ENCODE measurements at regions not wholly inside any gene's neighbourhood (a gene's known extent, or its start where the extent isn't known, plus 50 kb on each side); places are given as distances from the start of the nearest gene placed in this dataset.

DNA sequence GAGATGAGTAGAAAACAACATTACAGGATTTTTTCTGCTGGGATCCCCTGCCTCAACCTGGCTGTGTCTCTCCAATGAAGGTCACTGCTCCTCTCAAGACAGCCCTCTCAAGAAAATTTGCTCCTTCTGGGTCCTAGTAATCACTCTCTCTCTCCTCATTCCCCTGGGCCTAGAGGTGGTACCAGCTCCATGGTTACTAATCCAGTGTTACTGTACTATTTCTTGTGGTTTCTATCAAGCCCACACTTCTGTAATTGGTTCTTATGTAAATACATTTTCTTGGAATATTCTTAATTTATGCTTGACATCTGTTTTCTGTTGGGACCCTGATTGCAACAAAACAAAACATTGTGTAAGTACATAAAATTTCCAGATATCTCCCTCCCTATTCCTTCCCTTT, 123.8 kb upstream of the RORB start:
- Histone ChIP-seq H2AFZ (peak overlapping the region; percentile 23; the same call in 1 of the 2 replicates), H3K4me2 (no peak overlapping the region; the same call in 1 of the 2 replicates), H3K27me3 (ENCODE audit: insufficient read depth) (no peaks in the 10 kb centered on the region), H3F3A (replicated peaks; ENCODE audit: low read depth) (no peaks in the 10 kb centered on the region), H3K4me3 (no peak overlapping the region), H3K79me2 (replicated peaks; ENCODE audit: insufficient read depth) (no peaks in the 10 kb centered on the region), H3K4me1 (ENCODE audit: insufficient read depth) (peaks cover 35% of the 10 kb centered on the region), H3K9me2 (ENCODE audit: insufficient read depth) (0 out of 2 replicates have a peak, but pooled peaks cover 8% of the 10 kb centered on the region), H3K36me3 (ENCODE audit: insufficient read depth) (no peaks in the 10 kb centered on the region), H3K27ac (ENCODE audit: low read depth) (no peak overlapping the region), H4K20me1 (replicated peaks; ENCODE audit: insufficient read depth) (no peaks in the 10 kb centered on the region)
- Mint-ChIP-seq H3K27ac (no peak overlapping the region), H3K36me3 (ENCODE audit: low read depth) (no peaks in the 10 kb centered on the region), H3K27me3 (ENCODE audit: insufficient read depth, low read depth, poor library complexity) (peaks cover 5% of the 10 kb centered on the region), H3K4me1 (peaks cover 38% of the 10 kb centered on the region), H3K4me3 (no peak overlapping the region), H3K9me3 (no peaks in the 10 kb centered on the region)
- DNase-seq (ENCODE audit: low spot score) (no peak), ATAC-seq (no peak)
- TF ChIP-seq, protein P1, sequence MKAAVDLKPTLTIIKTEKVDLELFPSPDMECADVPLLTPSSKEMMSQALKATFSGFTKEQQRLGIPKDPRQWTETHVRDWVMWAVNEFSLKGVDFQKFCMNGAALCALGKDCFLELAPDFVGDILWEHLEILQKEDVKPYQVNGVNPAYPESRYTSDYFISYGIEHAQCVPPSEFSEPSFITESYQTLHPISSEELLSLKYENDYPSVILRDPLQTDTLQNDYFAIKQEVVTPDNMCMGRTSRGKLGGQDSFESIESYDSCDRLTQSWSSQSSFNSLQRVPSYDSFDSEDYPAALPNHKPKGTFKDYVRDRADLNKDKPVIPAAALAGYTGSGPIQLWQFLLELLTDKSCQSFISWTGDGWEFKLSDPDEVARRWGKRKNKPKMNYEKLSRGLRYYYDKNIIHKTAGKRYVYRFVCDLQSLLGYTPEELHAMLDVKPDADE (IDR thresholded peaks at IDR 0.05): no peak
- TF ChIP-seq, protein P2, sequence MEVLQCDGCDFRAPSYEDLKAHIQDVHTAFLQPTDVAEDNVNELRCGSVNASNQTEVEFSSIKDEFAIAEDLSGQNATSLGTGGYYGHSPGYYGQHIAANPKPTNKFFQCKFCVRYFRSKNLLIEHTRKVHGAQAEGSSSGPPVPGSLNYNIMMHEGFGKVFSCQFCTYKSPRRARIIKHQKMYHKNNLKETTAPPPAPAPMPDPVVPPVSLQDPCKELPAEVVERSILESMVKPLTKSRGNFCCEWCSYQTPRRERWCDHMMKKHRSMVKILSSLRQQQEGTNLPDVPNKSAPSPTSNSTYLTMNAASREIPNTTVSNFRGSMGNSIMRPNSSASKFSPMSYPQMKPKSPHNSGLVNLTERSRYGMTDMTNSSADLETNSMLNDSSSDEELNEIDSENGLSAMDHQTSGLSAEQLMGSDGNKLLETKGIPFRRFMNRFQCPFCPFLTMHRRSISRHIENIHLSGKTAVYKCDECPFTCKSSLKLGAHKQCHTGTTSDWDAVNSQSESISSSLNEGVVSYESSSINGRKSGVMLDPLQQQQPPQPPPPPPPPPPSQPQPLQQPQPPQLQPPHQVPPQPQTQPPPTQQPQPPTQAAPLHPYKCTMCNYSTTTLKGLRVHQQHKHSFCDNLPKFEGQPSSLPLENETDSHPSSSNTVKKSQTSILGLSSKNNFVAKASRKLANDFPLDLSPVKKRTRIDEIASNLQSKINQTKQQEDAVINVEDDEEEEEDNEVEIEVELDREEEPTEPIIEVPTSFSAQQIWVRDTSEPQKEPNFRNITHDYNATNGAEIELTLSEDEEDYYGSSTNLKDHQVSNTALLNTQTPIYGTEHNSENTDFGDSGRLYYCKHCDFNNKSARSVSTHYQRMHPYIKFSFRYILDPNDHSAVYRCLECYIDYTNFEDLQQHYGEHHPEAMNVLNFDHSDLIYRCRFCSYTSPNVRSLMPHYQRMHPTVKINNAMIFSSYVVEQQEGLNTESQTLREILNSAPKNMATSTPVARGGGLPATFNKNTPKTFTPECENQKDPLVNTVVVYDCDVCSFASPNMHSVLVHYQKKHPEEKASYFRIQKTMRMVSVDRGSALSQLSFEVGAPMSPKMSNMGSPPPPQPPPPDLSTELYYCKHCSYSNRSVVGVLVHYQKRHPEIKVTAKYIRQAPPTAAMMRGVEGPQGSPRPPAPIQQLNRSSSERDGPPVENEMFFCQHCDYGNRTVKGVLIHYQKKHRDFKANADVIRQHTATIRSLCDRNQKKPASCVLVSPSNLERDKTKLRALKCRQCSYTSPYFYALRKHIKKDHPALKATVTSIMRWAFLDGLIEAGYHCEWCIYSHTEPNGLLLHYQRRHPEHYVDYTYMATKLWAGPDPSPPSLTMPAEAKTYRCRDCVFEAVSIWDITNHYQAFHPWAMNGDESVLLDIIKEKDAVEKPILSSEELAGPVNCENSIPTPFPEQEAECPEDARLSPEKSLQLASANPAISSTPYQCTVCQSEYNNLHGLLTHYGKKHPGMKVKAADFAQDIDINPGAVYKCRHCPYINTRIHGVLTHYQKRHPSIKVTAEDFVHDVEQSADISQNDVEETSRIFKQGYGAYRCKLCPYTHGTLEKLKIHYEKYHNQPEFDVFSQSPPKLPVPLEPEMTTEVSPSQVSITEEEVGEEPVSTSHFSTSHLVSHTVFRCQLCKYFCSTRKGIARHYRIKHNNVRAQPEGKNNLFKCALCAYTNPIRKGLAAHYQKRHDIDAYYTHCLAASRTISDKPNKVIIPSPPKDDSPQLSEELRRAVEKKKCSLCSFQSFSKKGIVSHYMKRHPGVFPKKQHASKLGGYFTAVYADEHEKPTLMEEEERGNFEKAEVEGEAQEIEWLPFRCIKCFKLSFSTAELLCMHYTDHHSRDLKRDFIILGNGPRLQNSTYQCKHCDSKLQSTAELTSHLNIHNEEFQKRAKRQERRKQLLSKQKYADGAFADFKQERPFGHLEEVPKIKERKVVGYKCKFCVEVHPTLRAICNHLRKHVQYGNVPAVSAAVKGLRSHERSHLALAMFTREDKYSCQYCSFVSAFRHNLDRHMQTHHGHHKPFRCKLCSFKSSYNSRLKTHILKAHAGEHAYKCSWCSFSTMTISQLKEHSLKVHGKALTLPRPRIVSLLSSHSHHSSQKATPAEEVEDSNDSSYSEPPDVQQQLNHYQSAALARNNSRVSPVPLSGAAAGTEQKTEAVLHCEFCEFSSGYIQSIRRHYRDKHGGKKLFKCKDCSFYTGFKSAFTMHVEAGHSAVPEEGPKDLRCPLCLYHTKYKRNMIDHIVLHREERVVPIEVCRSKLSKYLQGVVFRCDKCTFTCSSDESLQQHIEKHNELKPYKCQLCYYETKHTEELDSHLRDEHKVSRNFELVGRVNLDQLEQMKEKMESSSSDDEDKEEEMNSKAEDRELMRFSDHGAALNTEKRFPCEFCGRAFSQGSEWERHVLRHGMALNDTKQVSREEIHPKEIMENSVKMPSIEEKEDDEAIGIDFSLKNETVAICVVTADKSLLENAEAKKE (CRISPR knock-in tag; IDR thresholded peaks at IDR 0.05): no peak
- TF ChIP-seq ZNF114 (CRISPR knock-in tag; IDR thresholded peaks at IDR 0.05): no peak
- TF ChIP-seq CREB1 (CRISPR knock-in tag; IDR thresholded peaks at IDR 0.05; ENCODE audit: low read depth): no peak
- no peak for TF ChIP-seq ZNF331 (CRISPR knock-in tag; IDR thresholded peaks at IDR 0.05; ENCODE audit: low read depth)
- TF ChIP-seq NANOG (IDR thresholded peaks at IDR 0.05; ENCODE audit: borderline replicate concordance): no peak
- TF ChIP-seq STAT1 (IDR thresholded peaks at IDR 0.05; ENCODE audit: unreplicated experiment): no peak
- TF ChIP-seq EZH2 (IDR thresholded peaks at IDR 0.05; ENCODE audit: low read depth, unreplicated experiment): no peak
- TF ChIP-seq, protein P3, sequence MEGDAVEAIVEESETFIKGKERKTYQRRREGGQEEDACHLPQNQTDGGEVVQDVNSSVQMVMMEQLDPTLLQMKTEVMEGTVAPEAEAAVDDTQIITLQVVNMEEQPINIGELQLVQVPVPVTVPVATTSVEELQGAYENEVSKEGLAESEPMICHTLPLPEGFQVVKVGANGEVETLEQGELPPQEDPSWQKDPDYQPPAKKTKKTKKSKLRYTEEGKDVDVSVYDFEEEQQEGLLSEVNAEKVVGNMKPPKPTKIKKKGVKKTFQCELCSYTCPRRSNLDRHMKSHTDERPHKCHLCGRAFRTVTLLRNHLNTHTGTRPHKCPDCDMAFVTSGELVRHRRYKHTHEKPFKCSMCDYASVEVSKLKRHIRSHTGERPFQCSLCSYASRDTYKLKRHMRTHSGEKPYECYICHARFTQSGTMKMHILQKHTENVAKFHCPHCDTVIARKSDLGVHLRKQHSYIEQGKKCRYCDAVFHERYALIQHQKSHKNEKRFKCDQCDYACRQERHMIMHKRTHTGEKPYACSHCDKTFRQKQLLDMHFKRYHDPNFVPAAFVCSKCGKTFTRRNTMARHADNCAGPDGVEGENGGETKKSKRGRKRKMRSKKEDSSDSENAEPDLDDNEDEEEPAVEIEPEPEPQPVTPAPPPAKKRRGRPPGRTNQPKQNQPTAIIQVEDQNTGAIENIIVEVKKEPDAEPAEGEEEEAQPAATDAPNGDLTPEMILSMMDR (conservative IDR thresholded peaks at IDR 0.05; ENCODE audit: low read depth in 2 of 2): no peak
- TF ChIP-seq POLR2AphosphoS5 (IDR thresholded peaks at IDR 0.05; ENCODE audit: low read depth): no peak
- TF ChIP-seq, protein P4, sequence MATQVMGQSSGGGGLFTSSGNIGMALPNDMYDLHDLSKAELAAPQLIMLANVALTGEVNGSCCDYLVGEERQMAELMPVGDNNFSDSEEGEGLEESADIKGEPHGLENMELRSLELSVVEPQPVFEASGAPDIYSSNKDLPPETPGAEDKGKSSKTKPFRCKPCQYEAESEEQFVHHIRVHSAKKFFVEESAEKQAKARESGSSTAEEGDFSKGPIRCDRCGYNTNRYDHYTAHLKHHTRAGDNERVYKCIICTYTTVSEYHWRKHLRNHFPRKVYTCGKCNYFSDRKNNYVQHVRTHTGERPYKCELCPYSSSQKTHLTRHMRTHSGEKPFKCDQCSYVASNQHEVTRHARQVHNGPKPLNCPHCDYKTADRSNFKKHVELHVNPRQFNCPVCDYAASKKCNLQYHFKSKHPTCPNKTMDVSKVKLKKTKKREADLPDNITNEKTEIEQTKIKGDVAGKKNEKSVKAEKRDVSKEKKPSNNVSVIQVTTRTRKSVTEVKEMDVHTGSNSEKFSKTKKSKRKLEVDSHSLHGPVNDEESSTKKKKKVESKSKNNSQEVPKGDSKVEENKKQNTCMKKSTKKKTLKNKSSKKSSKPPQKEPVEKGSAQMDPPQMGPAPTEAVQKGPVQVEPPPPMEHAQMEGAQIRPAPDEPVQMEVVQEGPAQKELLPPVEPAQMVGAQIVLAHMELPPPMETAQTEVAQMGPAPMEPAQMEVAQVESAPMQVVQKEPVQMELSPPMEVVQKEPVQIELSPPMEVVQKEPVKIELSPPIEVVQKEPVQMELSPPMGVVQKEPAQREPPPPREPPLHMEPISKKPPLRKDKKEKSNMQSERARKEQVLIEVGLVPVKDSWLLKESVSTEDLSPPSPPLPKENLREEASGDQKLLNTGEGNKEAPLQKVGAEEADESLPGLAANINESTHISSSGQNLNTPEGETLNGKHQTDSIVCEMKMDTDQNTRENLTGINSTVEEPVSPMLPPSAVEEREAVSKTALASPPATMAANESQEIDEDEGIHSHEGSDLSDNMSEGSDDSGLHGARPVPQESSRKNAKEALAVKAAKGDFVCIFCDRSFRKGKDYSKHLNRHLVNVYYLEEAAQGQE (IDR thresholded peaks at IDR 0.05; ENCODE audit: unreplicated experiment): no peak
- no peak for TF ChIP-seq JUNB (IDR thresholded peaks at IDR 0.05; ENCODE audit: unreplicated experiment)
- no peak for TF ChIP-seq EZH2phosphoT487 (IDR thresholded peaks at IDR 0.05; ENCODE audit: unreplicated experiment)
